HG02610 (cell line): ENCODE measurements at regions not wholly inside any gene's neighbourhood (a gene's known extent, or its start where the extent isn't known, plus 50 kb on each side); places are given as distances from the start of the nearest gene placed in this dataset.
"Not testable (repeated sequence)": the region's sequence is repeated elsewhere in the genome, so short reads cannot be mapped to it uniquely, and the experiment has no call there.

Experiments used
- ATAC-seq: cut with Tn5 transposase; IDR thresholded peaks from one replicate; pipeline ENCODE4 v1.9.1; 2021; ENCODE audit warnings: mild to moderate bottlenecking, moderate library complexity; ENCODE audit not compliant: unreplicated experiment

DNA sequence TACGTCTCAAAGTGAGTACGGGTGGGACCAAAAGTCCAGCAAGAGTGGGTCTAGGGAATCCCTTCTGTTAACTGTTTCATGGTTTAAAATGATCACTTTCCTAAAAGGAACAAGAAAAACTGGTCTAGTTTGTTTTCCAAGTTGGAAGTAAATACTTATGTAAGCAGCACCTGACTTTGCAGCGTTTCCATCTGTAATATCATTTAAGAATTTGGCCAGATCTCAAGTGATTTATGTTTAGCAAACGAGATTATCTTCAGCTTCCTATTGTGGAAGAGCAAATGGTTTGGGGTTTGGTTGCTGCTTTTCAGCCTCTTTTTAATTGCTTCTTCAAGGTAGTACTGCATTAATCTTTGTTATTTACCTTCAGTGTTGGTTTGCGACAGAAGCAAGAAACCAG, 50.4 kb downstream of the FHIP1A start:
- no peak for ATAC-seq

DNA sequence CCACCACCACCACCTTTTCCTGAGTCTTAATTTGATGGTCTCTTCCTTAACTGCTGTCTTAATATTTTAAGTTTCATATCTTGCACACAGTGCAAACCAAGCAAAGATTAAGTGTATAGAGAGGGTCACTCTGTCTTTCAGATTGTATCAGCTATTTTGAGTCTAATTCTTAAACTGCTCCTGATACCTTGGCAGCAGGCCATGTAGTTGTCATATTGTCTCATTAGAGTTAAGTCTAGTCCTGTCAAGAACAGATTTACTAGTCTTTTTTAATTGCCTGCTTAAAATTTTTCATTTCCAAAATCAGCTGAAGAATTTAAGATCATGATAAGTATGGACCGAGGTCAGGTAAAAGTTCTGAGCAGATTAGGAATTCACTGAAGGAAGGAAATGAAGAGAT, 51.5 kb downstream of the FHIP1A start:
- ATAC-seq, result no peak

DNA sequence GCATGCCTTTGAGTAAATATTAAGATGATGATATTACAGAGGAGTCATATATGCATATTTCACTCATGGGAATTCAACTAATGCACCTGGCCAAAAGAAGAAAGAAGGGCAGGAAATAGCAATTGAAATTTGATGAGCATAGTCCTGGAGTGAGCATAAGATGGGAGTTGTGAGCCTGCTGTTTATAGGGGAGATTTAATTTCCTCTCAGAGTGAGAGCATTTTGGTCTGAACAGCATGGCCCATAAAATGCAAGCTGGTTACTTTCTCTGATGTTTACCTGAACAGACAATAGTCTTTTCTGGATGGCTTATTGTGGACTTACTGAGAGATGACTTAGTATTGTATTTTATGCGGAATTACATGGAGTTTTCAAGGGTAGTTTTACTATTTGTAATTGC, 53.6 kb downstream of the FHIP1A start:
- no peak for ATAC-seq

- no peak for ATAC-seq
These were observed 60.0 kb downstream of the FHIP1A start for GRCh38 chr4:151468715-151469696.

DNA sequence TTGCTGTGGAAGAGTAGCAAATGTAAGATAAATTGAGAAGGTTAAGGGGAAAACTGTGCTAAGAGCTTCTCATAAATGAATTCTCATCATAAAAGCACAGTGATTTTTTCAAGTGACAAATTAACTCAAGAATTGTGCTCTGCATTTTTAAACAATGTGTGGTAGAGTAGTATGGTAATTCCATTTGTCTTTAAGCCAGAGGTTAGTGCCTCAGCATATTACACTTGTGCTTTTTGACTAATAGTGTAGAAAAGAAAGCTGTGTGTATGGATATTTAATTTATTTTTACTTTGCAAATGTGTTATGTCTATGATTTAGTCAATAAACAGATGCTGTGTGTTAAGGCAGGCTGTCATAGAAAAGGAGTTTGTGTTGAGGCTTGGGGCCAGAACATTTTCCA, 61.0 kb downstream of the FHIP1A start:
- ATAC-seq, result no peak

DNA sequence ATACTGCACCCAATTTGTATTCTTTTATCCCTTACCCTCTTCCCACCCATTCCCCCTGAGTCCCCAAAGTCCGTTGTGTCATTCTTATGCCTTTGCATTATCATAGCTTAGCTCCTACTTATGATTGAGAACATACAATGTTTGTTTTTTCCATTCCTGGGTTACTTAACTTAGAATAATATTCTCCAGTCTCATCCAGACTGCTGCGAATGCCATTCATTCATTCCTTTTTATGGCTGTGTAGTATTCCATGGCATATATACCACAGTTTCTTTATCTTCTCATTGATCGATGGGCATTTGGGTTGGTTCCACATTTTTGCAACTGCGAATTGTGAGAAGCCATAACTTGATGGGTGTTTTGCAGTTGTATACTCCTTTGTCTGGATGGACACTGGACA, 62.8 kb downstream of the FHIP1A start:
- ATAC-seq, result no peak

- no peak for ATAC-seq
These were observed 63.3 kb downstream of the FHIP1A start for GRCh38 chr4:151472297-151472696.

GRCh38 chr4:151472711-151473110, 63.7 kb downstream of the FHIP1A start:
- ATAC-seq, result no peak

DNA sequence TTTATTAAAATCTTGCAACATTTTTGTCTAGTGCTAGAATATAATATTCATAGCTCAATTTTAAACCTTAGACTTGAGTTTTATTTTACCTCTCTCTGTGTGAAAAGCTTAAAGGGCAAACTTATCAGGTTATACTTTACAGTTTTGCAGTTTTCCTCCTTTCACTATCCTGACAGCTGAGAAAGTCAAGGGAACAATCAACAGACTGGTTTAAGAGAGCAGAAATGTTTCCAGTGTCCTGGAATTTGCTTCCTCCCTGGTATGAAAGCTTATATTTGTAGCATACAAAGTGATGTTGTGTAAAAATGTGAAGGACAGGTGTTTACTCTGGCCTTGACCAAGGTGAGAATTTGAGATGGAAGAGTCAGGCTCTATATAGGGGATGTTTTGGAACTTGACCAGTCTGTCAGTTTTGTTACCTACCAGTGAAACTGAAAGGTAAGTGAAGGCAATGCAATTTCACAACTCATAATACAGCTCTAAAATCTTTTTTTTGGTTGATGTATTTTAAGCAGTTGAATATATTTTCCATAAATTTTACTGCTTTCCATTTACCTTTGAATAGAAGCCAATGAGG, 64.6 kb downstream of the FHIP1A start:
- no peak for ATAC-seq

DNA sequence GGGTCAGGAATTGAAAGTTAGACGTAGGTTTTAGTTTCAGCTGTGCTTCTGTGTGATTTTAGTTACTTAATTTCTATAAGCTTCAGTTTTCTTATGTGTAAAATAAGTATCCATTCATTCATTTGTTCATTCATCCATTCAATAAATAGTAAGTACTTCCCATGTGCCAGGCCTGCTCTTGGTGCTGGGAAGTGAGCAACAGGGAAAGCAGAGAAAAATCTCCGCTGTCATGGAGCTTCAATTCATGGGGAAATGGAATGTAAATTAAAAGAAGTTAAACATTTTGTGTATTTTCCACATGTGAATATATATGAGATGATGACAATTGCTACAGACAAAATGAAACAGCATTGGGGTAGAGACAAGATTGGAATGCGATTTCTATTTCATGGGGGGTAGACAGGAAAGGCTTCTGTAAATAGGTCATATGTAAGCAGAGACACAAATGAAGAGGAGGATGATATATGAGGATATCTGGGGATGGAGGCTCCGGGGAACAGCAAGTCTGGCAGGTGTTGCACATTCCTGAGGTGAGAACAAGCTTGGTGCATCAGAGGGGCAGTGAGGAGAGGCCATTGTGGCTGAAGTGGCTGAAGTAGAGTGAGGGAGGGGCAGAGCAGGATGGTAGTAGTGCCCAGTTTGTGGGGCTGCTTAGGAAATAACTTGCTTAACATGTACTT, 66.2 kb downstream of the FHIP1A start:
- no peak for ATAC-seq

GRCh38 chr4:151481813-151482212, 72.8 kb downstream of the FHIP1A start:
- no peak for ATAC-seq

DNA sequence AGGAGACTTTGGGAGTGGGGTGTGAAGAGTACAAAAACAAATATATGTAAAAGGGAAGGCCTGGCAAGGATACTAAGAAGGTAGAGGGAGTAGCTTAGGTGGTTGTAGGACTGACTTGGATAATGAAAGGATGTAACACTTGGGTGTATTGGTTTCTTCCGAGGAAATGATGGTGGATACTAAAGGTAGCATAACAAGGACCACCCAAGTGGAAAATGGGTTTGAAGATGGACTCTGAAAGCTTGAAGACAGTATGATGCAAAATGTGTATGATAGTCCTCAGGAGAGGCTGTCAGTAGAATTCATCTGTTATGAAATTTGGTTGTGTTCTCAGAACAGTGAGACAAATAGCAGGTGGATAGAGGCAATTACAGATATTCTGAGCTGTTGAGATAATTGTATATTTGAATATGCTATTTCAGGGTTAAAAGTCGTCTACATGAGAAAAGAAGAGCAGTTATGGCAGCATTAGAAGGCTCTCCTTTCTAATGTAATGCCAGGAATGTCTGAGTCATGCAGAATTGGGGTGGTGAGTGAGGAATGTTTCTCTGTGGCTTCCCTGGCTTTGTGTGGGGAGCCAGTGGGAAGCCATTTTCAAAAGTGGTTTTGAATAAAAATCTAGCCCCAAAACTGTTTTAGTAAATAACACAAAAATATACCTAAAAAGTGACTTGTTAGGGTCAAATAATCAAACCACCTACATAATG, 75.6 kb downstream of the FHIP1A start:
- no peak for ATAC-seq

GRCh38 chr4:151485541-151486131, 76.7 kb downstream of the FHIP1A start:
- no peak for ATAC-seq

DNA sequence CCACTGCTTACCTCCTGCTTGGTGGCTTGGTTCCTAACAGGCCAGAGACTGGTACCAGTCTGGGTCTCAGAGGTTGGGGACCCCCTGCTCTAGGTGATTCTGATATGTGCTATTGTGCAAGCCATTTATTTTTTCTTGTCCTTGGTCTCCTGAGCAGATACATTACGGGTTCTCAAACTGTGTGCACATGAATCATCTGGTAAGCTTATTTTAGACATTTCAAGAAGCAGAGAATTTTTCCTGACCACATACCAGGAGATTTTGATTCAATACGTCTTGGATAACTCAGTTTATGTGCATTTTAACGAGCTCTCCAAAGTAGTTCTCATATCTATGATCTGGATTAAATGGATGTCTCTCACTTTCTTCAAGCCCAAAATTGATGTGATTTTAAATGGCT, 77.2 kb downstream of the FHIP1A start:
- ATAC-seq, result no peak

DNA sequence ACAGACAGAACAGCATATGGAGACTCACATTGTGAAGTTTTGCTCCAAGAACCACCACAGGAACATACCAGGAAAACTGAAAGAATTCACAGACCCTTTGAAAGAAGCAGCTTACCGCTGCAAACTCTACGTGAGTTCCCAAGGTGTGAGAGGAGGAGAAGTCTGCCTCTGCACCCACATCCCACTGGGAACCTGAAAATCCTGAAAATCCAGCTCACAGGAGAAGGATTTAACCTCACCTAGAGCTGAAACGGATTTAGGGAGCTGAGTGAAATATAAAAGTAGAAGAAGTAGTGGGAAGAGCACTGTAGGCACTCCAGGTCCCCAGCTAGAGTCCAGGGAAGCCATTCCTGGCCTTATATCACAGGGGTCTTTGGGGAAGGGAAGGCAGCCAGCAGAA, 80.0 kb downstream of the FHIP1A start:
- no peak for ATAC-seq

DNA sequence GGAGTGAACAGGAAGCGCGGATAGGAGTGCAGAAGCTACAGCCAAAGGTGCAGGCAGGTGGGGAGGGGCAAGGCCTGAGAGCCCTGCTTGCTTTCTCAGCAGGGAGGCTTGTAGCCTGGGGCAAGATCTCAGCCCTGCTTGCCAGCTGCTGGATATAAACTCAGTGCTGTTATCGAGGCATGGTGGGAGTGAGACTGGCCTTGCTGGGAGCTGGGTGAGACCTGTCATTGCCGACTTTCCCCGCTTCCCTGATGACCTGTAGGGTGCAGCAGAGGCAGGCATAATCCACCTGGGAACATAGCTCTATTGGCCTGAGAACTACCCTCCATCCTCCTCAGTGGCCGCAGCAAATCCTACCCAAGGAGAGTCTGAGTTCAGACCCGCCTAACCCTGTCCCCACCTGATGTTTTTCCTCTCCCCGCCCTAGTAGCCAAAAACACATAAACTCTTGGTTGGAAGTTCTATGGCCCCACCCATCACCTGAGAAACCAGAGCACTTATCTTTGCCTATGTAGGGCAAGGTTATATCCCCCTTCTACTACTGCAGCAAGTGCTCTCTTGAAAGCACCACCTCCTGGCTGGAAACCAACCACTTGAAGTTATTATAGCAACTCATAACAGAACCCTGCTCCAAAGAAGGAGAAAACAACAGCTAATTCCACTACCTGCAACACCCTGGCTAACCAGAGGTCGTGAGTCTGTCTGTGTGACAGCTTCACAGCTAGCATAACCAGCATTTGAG, 80.7 kb downstream of the FHIP1A start:
- no peak for ATAC-seq

DNA sequence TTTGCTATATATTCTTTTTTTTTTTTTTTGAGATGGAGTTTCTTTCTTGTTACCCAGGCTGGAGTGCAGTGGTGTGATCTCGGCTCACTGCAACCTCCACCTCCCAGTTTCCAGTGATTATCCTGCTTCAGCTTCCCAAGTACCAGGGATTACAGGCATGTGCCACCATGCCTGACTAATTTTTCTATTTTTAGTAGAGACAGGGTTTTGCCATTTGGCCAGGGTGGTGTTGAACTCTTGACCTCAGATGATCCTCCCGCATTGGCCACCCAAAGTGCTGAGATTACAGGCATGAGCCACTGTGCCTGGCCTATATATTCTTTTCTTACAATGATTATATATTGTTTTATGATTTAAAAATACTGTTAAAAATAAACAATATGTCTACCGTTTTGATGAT, 86.6 kb downstream of the FHIP1A start:
- ATAC-seq, result not testable (repeated sequence)

GRCh38 chr4:151511548-151511947, 102.6 kb downstream of the FHIP1A start:
- not testable (repeated sequence) for ATAC-seq

DNA sequence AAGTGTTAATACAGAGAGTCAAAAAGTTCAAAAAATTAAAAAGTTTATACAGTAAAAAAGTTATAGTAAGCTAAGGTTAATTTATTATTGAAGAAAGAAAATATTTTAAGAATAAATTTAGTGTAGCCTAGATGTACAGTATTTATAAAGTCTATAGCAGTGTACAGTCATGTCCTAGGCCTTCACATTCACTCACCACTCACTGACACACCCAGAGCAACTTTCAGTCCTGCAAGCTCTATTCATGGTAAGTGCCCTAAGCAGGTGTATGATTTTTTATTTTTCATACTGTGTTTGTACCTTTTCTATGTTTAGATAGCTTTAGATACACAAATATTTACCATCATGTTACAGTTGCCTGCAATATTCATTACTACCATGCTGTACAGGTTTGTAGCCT, 108.9 kb downstream of the FHIP1A start:
- no peak for ATAC-seq

DNA sequence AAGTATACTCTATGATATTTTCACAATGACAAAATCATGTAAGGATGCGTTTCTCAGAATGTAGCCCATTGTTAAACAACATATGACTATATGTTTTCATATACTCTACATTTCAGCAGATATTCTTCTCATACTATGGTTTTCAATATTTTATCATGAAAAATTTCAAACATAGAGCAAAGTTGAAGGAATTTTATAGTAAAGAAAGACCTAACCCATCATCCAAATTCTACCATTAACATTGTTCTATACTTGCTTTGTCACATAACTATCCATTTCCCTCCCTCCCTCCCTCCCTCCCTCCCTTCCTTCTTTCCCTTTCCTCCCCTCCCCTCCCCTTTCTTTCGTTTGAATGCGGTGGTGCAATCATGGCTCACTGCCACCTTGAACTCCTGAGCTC, 109.4 kb downstream of the FHIP1A start:
- no peak for ATAC-seq
